HG02852 (cell line): ENCODE measurements at regions not wholly inside any gene's neighbourhood (a gene's known extent, or its start where the extent isn't known, plus 50 kb on each side); places are given as distances from the start of the nearest gene placed in this dataset.
A peak's percentile ranks its signal among the peaks of the same experiment; 100 is the strongest.

Experiments
- ATAC-seq: cut with Tn5 transposase; IDR thresholded peaks from one replicate; pipeline ENCODE4 v1.9.1; 2021; ENCODE audit warnings: mild to moderate bottlenecking, moderate library complexity; ENCODE audit not compliant: unreplicated experiment

- ATAC-seq, result no peak
Observed at GRCh38 chr6:121810158-121811032, 374.9 kb downstream of the GJA1 start.

GRCh38 chr6:121811106-121811505 is 375.7 kb downstream of the GJA1 start:
- ATAC-seq, result no peak

GRCh38 chr6:121816361-121816760 is 380.9 kb downstream of the GJA1 start:
- no peak for ATAC-seq

GRCh38 chr6:121816906-121817540 is 381.6 kb downstream of the GJA1 start:
- ATAC-seq, result no peak

- ATAC-seq, result no peak
Observed at GRCh38 chr6:121823437-121823851, 388.0 kb downstream of the GJA1 start.

DNA sequence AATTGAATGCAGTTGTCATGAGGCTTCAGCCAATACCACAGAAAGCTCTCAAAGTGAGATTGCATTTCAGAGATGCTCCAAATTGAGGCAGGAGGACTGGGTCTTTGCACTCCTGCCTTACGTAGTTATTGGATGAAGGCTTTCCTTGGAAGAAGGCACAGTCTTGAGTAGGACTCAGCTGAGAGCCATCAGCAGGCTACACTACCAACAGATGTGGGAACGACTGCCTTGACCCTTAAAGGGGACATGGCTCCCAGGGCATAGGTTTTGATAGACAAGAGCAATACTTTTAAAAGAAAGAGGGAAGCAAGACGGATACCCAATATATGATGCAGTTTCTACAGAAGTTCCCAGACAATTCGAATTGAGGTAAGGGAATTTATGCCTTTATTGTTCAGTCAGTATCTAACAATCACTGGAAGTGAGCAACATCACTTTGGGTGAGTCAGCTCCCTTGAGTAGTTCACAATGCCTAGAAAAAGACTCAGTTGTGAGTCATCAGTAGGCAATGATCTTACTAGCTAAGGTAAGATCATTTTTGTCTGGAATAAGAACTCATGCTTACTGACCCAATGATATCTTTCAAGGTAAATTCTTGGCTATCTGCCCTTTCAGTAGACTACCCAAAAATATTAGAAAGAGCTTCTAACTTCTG is 390.8 kb downstream of the GJA1 start:
- ATAC-seq, result no peak

DNA sequence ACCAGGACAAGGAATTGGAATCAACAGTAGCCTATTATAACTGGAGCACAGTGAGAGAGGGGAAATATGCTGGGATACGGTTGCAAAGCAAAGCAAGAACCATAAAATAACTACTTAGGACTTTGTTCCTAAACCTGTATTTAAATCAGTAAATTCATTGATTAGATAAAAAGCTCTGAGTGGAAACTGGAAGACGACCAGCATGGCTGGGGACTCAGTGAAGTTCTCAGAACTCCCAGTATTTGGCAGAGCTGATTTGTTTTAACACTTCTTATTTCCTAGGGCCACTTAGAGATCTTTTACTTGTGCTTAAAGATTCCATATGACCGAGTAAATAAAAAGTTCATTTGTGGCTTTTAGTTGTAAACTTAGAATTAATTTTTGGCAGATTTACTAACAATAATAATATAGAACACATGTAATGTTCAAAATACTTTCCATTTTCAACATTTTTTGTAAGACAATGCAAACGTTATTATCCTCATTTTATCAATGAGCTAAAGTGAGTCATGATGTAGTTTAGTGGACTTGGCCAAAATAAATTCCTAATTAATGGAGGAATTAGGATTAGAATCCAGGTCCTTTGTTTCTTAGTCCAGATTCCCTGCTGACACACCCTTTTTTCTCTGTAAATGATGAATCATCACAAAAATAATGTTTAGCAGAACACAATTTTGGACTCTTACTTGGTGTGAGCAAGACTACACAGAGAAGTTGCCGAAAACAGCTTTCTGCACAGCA is 392.9 kb downstream of the GJA1 start:
- no peak for ATAC-seq

DNA sequence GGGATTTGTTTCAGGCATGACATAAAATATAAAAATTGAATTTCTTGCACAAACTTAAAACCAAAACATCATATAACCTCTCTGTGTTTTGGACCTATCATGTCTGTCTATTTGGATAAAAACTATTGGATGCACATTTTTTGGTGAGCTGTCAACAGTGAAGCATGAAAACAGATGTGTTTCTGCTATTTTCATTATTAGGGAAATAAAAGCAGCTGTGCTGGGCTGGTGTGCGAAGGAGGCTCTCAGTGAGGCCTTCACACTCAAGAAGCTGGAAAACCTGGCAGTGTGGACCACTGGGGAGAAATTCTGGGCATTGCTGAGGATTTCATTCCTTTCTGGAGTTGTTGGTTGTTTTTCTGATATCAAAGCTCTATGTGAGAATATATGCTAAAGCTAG is 395.3 kb downstream of the GJA1 start:
- no peak for ATAC-seq

DNA sequence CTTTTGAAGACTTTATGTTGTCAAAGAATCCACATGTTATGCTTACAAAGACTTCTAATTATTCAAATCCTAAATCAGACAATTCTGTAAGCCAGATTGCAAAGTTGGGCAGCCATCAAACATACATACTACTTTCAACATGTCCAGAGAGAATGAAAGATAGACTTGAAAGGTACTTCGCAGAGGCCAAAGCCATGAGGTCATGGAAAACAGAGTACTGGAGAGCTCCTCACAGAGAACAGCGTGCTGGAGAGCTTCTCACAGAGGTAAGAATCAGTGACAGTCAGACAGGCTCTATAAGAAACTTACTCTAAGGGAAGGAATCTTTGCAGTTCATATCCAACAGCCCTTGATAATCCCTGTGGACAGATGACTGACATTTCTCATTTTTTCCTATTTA is 400.2 kb downstream of the GJA1 start:
- ATAC-seq, result no peak

GRCh38 chr6:121837545-121838229 is 402.2 kb downstream of the GJA1 start:
- no peak for ATAC-seq

DNA sequence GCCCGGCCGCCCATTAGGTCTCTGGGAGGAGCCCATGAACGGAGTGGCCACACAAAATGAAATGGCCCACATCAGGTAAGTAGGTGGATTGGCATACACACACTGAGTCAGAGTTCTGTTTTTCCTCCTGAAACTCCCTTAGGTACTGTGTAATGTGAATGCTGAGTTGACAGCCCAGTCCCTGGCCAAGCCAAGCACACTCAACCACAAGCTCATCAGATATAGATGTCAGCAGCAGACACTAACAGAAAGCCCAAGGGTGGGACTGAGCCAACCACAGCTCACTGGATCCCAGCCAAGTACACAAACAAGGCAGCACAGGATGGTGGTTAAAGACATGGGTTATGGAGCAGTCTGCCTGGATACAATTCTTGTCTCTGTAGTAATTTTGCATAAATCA is 403.4 kb downstream of the GJA1 start:
- no peak for ATAC-seq

DNA sequence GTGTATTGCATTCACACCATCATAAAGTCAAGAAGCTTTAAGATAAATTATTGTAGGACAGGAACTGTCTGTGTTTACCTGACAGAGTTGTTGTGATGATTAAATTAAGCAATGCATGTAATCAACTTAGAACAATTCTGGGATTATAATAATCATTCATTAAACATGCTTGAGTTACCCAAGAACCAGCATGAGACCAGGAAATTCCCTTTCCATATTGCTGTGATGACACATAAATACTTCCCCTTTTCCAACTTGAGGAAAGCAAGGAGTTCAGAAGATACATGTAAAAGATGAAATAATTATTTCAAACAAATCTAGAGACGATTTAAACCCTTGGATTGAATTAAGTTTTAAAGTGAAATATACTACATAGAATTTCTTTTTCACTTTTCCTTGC is 404.4 kb downstream of the GJA1 start:
- ATAC-seq, result no peak

- ATAC-seq, result no peak
Observed at GRCh38 chr6:121844898-121845297, 409.5 kb downstream of the GJA1 start.

DNA sequence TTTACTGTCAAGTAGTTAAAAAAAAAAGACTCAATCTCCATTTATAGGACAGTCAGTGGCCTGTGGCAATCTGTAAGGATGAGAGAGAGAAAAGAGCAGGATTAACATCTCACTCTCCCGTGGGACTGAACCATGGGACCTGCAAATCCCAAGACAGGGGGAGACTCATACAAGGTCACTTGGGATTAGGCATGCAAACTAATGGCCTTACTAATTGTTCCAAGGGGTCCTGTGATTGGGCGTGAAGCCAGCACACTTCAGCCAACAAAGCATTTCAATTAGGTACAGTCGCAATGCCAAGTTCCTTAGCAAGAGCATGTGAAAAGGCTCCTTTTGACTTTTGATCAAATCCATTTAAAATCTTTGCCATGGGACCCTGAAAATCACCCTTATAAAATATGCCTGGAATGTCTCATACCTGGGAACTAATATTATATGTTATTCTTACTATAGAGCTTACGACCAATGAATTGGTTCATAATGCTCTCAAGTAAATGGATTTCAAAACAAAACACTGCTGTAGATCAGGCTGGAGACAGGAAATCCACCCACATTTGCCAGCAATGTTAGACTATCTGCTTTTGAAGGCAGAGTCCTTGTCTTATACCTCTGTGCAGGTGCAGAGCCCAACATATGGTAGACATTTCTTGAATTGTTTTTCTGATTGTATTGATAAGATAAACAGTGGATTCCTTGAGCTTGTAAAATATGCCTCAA is 412.5 kb downstream of the GJA1 start:
- no peak for ATAC-seq

DNA sequence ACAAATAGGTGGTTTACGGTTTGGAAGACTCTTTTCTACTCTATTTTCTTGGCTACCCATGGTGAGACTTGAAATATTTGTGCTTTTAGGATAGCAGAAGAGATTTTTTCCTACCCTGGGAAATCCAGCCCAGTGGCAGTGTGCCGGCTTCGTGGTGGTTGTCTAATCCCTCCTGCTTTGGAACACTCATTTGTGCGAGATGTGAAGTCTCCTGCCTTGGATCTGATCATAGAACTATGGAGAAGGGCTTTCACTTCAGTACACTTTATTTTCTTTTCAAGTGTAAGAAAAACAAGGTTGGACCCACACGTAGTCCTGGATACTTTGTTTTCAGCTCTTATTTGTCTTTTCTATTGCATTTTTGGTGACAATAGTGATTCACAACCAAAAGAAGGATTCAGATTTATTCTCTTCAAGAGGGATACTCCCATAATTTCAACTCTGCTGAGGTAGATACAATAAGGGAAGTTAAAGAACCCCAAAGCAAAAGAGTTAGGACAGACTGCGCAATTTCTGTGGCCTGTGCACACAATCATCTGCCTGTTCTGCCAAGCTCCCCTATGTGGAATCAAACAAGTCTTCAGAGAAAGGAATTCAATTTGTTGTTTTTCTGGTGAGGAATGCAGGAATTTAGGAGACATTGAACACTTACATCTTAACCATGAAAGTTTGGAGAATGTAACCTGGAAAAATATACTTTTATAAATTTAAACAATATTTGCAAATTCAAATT is 413.2 kb downstream of the GJA1 start:
- no peak for ATAC-seq

GRCh38 chr6:121849477-121849876 is 414.0 kb downstream of the GJA1 start:
- ATAC-seq, result peak; percentile 94

DNA sequence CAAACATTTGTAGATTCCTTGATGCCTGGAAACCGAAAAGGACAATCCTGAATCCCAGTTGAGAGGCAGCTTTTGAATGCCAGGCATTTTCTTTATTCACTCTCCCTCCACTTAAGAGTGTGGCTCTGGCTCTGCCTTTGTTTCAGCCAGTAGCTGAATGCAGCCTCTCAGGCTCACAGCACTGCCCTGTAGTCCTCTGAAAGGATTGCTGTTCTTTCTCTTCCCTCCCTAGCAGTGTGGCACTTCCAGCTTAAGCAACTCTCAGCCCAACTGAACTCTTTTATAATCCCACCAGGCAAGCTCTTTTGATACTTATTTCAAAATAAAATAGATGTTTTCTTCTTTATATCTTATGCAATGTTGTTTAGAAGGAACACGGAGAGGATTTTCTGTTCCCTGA is 415.6 kb downstream of the GJA1 start:
- ATAC-seq, result no peak

- ATAC-seq, result no peak
Observed at GRCh38 chr6:121853686-121854085, 418.2 kb downstream of the GJA1 start.

GRCh38 chr6:121855521-121855920 is 420.1 kb downstream of the GJA1 start:
- no peak for ATAC-seq
